AG04450 (cell line): ENCODE measurements at regions not wholly inside any gene's neighbourhood (a gene's known extent, or its start where the extent isn't known, plus 50 kb on each side); places are given as distances from the start of the nearest gene placed in this dataset.
A peak's percentile ranks its signal among the peaks of the same experiment; 100 is the strongest.
"Not testable (repeated sequence)": the region's sequence is repeated elsewhere in the genome, so short reads cannot be mapped to it uniquely, and the experiment has no call there.

Source experiments
- CTCF ChIA-PET: fragments of 300-600, 350-600 bp; formaldehyde crosslinking; extraction: SDS; loops from one replicate; lab custom pipeline; 2022; ENCODE audit warnings: antibody characterized with exemption, inconsistent platforms; lab: Charles Lee
- POLR2A ChIA-PET: fragments of 350-600 bp; formaldehyde crosslinking; extraction: SDS; loops from one replicate; lab custom pipeline; 2021; ENCODE audit warnings: antibody characterized with exemption, inconsistent platforms; lab: Yijun Ruan, JAX
- DNase-seq: peaks from one replicate; pipeline ENCODE4 v3.0.0-alpha.2; 2011; ENCODE audit warnings: low read depth, low spot score
- H3K27ac ChIP-seq: one replicate; pipeline ENCODE4 v1.5.1; 2012; ENCODE audit warnings: low read depth, low read length, control low read depth
- H3K27me3 ChIP-seq: one replicate; pipeline ENCODE4 v1.6.0; 2012; ENCODE audit warnings: low read length; ENCODE audit not compliant: control insufficient read depth, insufficient read depth
- H3K4me3 ChIP-seq: 2 replicates; pipeline ENCODE4 v1.5.1; 2011; ENCODE audit warnings: mild to moderate bottlenecking, low read depth, low read length, control low read depth
- H3K9me3 ChIP-seq: 2 replicates; pipeline ENCODE4 v1.5.1; 2012; ENCODE audit warnings: low read length; ENCODE audit not compliant: control insufficient read depth, insufficient read depth
- TF ChIP-seq, protein P1 (sequence below): IDR thresholded peaks from 2 replicates; pipeline ENCODE4 v1.5.1; 2011; ENCODE audit warnings: low read depth, low read length, control low read depth, inconsistent platforms

GRCh38 chr4:77451530-77451929 lies 154.1 kb upstream of the CXCL13 start:
- no peaks in the 10 kb centered on the region for H3K9me3 ChIP-seq
- H3K27ac ChIP-seq = no peak overlapping the region
- ChIA-PET POLR2A (no interaction called here), CTCF (no interaction called here)
- no peaks in the 10 kb centered on the region for H3K27me3 ChIP-seq
- no peak overlapping the region for H3K4me3 ChIP-seq
- TF ChIP-seq, protein P1, sequence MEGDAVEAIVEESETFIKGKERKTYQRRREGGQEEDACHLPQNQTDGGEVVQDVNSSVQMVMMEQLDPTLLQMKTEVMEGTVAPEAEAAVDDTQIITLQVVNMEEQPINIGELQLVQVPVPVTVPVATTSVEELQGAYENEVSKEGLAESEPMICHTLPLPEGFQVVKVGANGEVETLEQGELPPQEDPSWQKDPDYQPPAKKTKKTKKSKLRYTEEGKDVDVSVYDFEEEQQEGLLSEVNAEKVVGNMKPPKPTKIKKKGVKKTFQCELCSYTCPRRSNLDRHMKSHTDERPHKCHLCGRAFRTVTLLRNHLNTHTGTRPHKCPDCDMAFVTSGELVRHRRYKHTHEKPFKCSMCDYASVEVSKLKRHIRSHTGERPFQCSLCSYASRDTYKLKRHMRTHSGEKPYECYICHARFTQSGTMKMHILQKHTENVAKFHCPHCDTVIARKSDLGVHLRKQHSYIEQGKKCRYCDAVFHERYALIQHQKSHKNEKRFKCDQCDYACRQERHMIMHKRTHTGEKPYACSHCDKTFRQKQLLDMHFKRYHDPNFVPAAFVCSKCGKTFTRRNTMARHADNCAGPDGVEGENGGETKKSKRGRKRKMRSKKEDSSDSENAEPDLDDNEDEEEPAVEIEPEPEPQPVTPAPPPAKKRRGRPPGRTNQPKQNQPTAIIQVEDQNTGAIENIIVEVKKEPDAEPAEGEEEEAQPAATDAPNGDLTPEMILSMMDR = no peak
- no peak for DNase-seq

GRCh38 chr4:77452117-77452516 lies 153.5 kb upstream of the CXCL13 start:
- CTCF ChIA-PET, DNase-seq, H3K27ac ChIP-seq, H3K4me3 ChIP-seq, POLR2A ChIA-PET, H3K9me3 ChIP-seq, H3K27me3 ChIP-seq: not testable (repeated sequence)

GRCh38 chr4:77453911-77454310 lies 151.7 kb upstream of the CXCL13 start:
- CTCF ChIA-PET = no interaction called here
- POLR2A ChIA-PET = no interaction called here
- TF ChIP-seq, protein P1 = no peak
- DNase-seq = no peak
- Histone ChIP-seq H3K9me3 (no peaks in the 10 kb centered on the region), H3K27ac (no peak overlapping the region), H3K27me3 (no peaks in the 10 kb centered on the region), H3K4me3 (no peak overlapping the region)

DNA sequence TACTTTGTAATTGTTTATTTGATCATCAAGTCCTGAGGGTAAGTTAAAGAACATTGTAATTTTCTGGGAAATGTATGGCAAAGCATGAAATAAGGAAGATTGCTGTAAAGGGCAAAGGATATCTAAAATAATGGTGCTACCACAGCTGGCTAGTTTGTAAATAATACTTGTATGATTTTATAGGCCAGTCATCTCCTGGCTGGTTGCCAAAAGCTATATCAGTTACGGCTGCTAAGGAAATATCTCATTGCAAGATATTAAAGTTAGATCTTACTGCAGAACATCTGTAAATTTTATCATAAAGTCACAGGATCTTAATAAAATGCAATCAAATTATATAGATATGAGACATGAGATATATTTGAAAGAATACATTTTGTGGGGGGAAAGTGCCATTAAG lies 150.8 kb upstream of the CXCL13 start:
- POLR2A ChIA-PET = no interaction called here

DNA sequence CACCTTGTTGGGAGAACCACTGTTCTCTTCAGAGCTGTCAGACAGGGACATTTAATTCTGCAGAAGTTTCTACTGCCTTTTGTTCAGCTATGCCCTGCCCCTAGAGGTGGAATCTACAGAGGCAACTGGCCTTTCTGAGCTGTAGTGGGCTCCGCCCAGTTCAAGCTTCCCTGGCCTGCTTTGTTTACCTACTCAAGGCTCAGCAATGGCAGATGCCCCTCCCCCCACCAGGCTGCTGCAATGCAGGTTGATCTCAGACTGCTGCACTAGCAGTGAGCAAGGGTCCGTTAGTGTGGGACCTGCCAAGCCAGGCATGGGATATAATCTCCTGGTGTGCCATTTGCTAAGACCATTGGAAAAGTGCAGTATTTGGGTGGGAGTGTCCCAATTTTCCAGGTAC lies 141.5 kb upstream of the CXCL13 start:
- H3K4me3 ChIP-seq, DNase-seq: not testable (repeated sequence)

More for the DNA sequence above, 150.8 kb upstream of the CXCL13 start:
- TF ChIP-seq, protein P1 = no peak
- DNase-seq = no peak
- H3K27me3 ChIP-seq = no peaks in the 10 kb centered on the region
- H3K4me3 ChIP-seq = no peak overlapping the region
- no peaks in the 10 kb centered on the region for H3K9me3 ChIP-seq
- CTCF ChIA-PET = no interaction called here
- no peak overlapping the region for H3K27ac ChIP-seq

GRCh38 chr4:77465271-77465670 lies 140.3 kb upstream of the CXCL13 start:
- ChIA-PET POLR2A (no interaction called here), CTCF (interaction anchor here (0.8 kb wide), 1 partner anchor 135 kb away, joined by 5 read pairs; no protein-coding TSS in a partner anchor)
- H3K27me3 ChIP-seq = no peaks in the 10 kb centered on the region
- H3K4me3 ChIP-seq = no peak overlapping the region
- H3K9me3 ChIP-seq = peaks cover 6% of the 10 kb centered on the region; the same call in 1 of the 2 replicates
- no peak for DNase-seq
- no peak overlapping the region for H3K27ac ChIP-seq
- TF ChIP-seq, protein P1 = peak; percentile 12; the same call in 1 of the 2 replicates

More for the DNA sequence above, 141.5 kb upstream of the CXCL13 start:
- H3K27me3 ChIP-seq, H3K27ac ChIP-seq, POLR2A ChIA-PET, H3K9me3 ChIP-seq: not testable (repeated sequence)
- CTCF ChIA-PET = interaction anchor here (0.6 kb wide), 1 partner anchor 137 kb away, joined by 3 read pairs; no protein-coding TSS in a partner anchor
